ENCODE measurements at regions not wholly inside any gene's neighbourhood (a gene's known extent, or its start where the extent isn't known, plus 50 kb on each side); places are given as distances from the start of the nearest gene placed in this dataset.

DNA sequence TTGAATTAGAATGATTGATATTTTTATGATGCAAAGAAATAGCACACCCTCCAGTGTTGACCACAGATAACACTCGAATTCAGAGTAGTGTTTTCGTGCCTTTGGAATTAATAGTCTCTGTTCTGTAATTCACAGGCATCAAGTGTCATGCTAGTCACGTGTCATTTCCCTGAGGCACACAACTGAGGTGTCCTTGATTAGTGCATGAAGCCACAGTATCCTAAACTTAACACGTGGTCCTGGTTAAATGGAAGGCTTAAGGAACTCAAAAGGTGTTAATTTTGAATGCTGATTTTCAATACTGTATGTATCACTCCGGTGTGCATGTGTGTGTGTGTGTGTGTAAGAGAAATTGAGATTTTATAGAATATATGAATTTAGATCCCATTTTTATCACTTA lies 625.6 kb downstream of the TMEM114 start:
- TF ChIP-seq, protein P1, sequence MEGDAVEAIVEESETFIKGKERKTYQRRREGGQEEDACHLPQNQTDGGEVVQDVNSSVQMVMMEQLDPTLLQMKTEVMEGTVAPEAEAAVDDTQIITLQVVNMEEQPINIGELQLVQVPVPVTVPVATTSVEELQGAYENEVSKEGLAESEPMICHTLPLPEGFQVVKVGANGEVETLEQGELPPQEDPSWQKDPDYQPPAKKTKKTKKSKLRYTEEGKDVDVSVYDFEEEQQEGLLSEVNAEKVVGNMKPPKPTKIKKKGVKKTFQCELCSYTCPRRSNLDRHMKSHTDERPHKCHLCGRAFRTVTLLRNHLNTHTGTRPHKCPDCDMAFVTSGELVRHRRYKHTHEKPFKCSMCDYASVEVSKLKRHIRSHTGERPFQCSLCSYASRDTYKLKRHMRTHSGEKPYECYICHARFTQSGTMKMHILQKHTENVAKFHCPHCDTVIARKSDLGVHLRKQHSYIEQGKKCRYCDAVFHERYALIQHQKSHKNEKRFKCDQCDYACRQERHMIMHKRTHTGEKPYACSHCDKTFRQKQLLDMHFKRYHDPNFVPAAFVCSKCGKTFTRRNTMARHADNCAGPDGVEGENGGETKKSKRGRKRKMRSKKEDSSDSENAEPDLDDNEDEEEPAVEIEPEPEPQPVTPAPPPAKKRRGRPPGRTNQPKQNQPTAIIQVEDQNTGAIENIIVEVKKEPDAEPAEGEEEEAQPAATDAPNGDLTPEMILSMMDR (conservative IDR thresholded peaks at IDR 0.05; ENCODE audit: low read length): no peak
- no peak for TF ChIP-seq EZH2phosphoT487 (IDR thresholded peaks at IDR 0.05; ENCODE audit: borderline replicate concordance, low read depth, low read length)

Measured in OCI-LY7 (cell line).